PC-3 (cell line): ENCODE measurements at regions not wholly inside any gene's neighbourhood (a gene's known extent, or its start where the extent isn't known, plus 50 kb on each side); places are given as distances from the start of the nearest gene placed in this dataset.

Experiments
- ATAC-seq: fragments of 200-7000 bp; cut with Tn5 transposase; 2 replicates; pipeline ENCODE4 v1.9.1; 2020; ENCODE audit warnings: mild to moderate bottlenecking, moderate library complexity
- BruUV-seq: library from RNA; stranded (reverse); fragments of 400-500 nt; replicated peaks from 2 replicates; lab custom pipeline; 2021; lab: Mats Ljungman, UMichigan
- CTCF ChIA-PET: fragments of 300-600 bp; sonication (Branson Sonifier 250); formaldehyde crosslinking; loops from one replicate; lab custom pipeline; 2022; ENCODE audit warnings: antibody characterized with exemption; lab: Charles Lee
- POLR2A ChIA-PET: fragments of 300-600 bp; sonication (Branson Sonifier 250); formaldehyde crosslinking; loops from one replicate; lab custom pipeline; 2022; ENCODE audit warnings: antibody characterized with exemption; ENCODE audit not compliant: unreplicated experiment; lab: Charles Lee
- DNase-seq: peaks from one replicate; pipeline ENCODE4 v3.0.0-alpha.2; 2015
- H2AFZ ChIP-seq: fragments of 300-600 bp; sonication (generic); 2 replicates; pipeline ENCODE4 v1.6.0; 2016; ENCODE audit warnings: antibody characterized with exemption, low read length
- H3F3A ChIP-seq: fragments of 300-600 bp; sonication (generic); one replicate; pipeline ENCODE4 v1.6.0; 2017; ENCODE audit warnings: antibody characterized with exemption, low read length, control low read depth, mild to moderate bottlenecking; ENCODE audit not compliant: unreplicated experiment
- H3K27ac ChIP-seq: fragments of 300-600 bp; sonication (generic); 2 replicates; pipeline ENCODE4 v1.5.1; 2016; ENCODE audit warnings: mild to moderate bottlenecking, low read length
- H3K27me3 ChIP-seq: fragments of 300-600 bp; sonication (generic); 2 replicates; pipeline ENCODE4 v1.6.1; 2016; ENCODE audit warnings: low read length, mixed read lengths
- H3K36me3 ChIP-seq: fragments of 300-600 bp; sonication (generic); 2 replicates; pipeline ENCODE4 v1.6.1; 2016; ENCODE audit warnings: low read depth, mixed run types, low read length, mixed read lengths
- H3K4me1 ChIP-seq: fragments of 300-600 bp; sonication (generic); 2 replicates; pipeline ENCODE4 v1.5.1; 2016; ENCODE audit warnings: low read length; ENCODE audit not compliant: insufficient read depth
- H3K4me2 ChIP-seq: fragments of 300-600 bp; sonication (generic); 2 replicates; pipeline ENCODE4 v1.6.0; 2016; ENCODE audit warnings: low read length
- H3K4me3 ChIP-seq: fragments of 300-600 bp; sonication (generic); 2 replicates; pipeline ENCODE4 v1.5.1; 2016; ENCODE audit warnings: mild to moderate bottlenecking, low read length, mixed read lengths
- H3K79me2 ChIP-seq: fragments of 300-600 bp; sonication (generic); 2 replicates; pipeline ENCODE4 v1.6.1; 2017; ENCODE audit warnings: low read length, mixed read lengths
- H3K9ac ChIP-seq: fragments of 300-600 bp; sonication (generic); 2 replicates; pipeline ENCODE4 v1.6.0; 2016; ENCODE audit warnings: mild to moderate bottlenecking, low read length
- H3K9me2 ChIP-seq: fragments of 300-600 bp; sonication (generic); replicated peaks from 2 replicates; pipeline ENCODE4 v1.6.1; 2016; ENCODE audit warnings: mixed run types, low read length, mixed read lengths
- H3K9me3 ChIP-seq: fragments of 300-600 bp; sonication (generic); 2 replicates; pipeline ENCODE4 v1.6.1; 2016; ENCODE audit warnings: low read length, mixed read lengths
- H4K20me1 ChIP-seq: fragments of 300-600 bp; sonication (generic); 2 replicates; pipeline ENCODE4 v1.6.1; 2016; ENCODE audit warnings: low read length, mixed read lengths
- EZH2 ChIP-seq: fragments of 300-600 bp; sonication (generic); IDR thresholded peaks from one replicate; pipeline ENCODE4 v1.6.1; 2017; ENCODE audit warnings: antibody characterized with exemption, mild to moderate bottlenecking, low read length; ENCODE audit not compliant: unreplicated experiment
- EZH2phosphoT487 ChIP-seq: fragments of 300-600 bp; sonication (generic); IDR thresholded peaks from 2 replicates; pipeline ENCODE4 v1.6.1; 2018; ENCODE audit warnings: mild to moderate bottlenecking, antibody characterized with exemption, low read length, borderline replicate concordance
- intact Hi-C: fragments of 100-400 bp; cut with micrococcal nuclease; formaldehyde crosslinking; loops from 2 replicates; pipeline ENCODE4 v1.9.0; 2023
- TF ChIP-seq, protein P1 (sequence below): fragments of 300-600 bp; sonication (generic); conservative IDR thresholded peaks from 2 replicates; pipeline ENCODE4 v1.5.1; 2017; ENCODE audit warnings: antibody characterized with exemption, low read depth, mild to moderate bottlenecking, low read length

DNA sequence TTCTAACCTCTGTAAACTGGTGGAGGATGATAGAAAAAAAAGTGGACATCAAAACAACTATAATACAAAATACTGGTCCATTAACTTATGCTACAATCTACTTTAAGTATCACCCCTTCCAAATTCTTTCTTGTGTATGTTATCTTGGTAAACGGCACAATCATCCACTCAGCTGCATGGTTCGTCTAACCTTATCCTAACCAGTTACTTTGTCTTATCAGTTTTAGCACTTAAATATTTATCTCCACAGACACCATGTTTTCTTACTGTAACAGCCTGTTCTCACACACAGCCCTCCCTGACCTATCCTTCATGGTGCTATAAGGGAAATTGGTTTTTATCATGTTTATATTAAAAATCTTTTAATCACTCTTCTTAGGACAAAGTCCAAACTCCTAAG is 157.2 kb downstream of the PTGER3 start:
- no peaks in the 10 kb centered on the region for H3K4me1 ChIP-seq
- H3K79me2 ChIP-seq = no peaks in the 10 kb centered on the region
- H3K27ac ChIP-seq = no peak overlapping the region
- no peak for DNase-seq
- H3K4me3 ChIP-seq = no peak overlapping the region
- H3K9me2 ChIP-seq = no peaks in the 10 kb centered on the region
- H3K36me3 ChIP-seq = no peaks in the 10 kb centered on the region
- intact Hi-C loops = no loop called here
- ChIA-PET CTCF (no interaction called here), POLR2A (no interaction called here)
- BruUV-seq = no TSS peak
- no peak for ATAC-seq
- H3K27me3 ChIP-seq = peaks cover 46% of the 10 kb centered on the region
- no peak overlapping the region for H2AFZ ChIP-seq
- TF ChIP-seq EZH2 (no peak), EZH2phosphoT487 (no peak)
- TF ChIP-seq, protein P1, sequence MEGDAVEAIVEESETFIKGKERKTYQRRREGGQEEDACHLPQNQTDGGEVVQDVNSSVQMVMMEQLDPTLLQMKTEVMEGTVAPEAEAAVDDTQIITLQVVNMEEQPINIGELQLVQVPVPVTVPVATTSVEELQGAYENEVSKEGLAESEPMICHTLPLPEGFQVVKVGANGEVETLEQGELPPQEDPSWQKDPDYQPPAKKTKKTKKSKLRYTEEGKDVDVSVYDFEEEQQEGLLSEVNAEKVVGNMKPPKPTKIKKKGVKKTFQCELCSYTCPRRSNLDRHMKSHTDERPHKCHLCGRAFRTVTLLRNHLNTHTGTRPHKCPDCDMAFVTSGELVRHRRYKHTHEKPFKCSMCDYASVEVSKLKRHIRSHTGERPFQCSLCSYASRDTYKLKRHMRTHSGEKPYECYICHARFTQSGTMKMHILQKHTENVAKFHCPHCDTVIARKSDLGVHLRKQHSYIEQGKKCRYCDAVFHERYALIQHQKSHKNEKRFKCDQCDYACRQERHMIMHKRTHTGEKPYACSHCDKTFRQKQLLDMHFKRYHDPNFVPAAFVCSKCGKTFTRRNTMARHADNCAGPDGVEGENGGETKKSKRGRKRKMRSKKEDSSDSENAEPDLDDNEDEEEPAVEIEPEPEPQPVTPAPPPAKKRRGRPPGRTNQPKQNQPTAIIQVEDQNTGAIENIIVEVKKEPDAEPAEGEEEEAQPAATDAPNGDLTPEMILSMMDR = no peak
- H4K20me1 ChIP-seq = no peaks in the 10 kb centered on the region
- no peak overlapping the region for H3K9ac ChIP-seq
- no peak overlapping the region for H3K4me2 ChIP-seq
- no peaks in the 10 kb centered on the region for H3K9me3 ChIP-seq
- H3F3A ChIP-seq = no peaks in the 10 kb centered on the region

DNA sequence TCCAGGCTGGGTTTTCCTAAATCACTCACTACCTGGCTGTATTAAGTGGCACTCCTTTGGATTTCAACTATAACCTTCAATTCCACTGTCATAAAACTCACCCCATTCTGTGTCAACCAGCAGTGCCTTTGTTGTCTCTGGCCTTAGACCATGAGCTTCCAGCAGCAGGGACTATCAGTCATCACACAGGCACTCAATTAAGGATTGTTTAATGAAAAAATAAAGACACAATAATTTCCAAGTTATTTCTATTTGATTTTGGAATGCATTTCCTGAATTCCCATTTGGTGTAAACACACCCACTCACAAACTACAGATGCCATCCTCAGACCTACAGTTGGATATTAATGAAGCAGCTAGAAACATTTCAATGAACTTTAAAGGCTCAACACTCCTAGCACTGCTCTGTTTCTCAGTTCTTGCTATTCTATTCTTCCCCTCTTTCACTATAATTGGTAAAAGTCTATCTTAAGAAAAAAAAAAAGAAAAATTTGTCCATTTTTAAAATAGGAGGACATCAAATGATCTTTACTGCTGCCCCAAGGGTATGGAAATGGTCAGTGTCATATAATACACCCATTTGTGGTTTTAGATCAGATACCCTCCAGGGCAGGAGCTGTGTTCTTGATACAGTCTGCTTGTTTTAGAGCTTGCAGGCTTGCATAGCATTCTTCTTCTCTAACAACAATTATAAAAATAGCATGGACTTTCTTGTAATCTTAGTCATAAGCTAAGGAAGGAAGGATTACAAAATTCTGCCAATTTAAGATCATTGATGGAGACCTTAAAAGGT is 156.4 kb downstream of the PTGER3 start:
- TF ChIP-seq, protein P1 = no peak
- TF ChIP-seq EZH2 = no peak
- TF ChIP-seq EZH2phosphoT487 = no peak
- POLR2A ChIA-PET = no interaction called here
- no peak overlapping the region for H3K4me2 ChIP-seq
- no peaks in the 10 kb centered on the region for H4K20me1 ChIP-seq
- no peaks in the 10 kb centered on the region for H3K9me2 ChIP-seq
- no peak overlapping the region for H3K4me3 ChIP-seq
- no peak for DNase-seq
- no peak overlapping the region for H3K27ac ChIP-seq
- H2AFZ ChIP-seq = no peak overlapping the region
- no peaks in the 10 kb centered on the region for H3K4me1 ChIP-seq
- no peaks in the 10 kb centered on the region for H3K79me2 ChIP-seq
- ATAC-seq = no peak
- no peaks in the 10 kb centered on the region for H3K9me3 ChIP-seq
- no peaks in the 10 kb centered on the region for H3F3A ChIP-seq
- intact Hi-C loops = no loop called here
- H3K9ac ChIP-seq = no peak overlapping the region
- CTCF ChIA-PET = no interaction called here
- H3K36me3 ChIP-seq = no peaks in the 10 kb centered on the region
- peaks cover 40% of the 10 kb centered on the region for H3K27me3 ChIP-seq
- no TSS peak for BruUV-seq

GRCh38 chr1:70892140-70892539 is 155.5 kb downstream of the PTGER3 start:
- DNase-seq = no peak
- Histone ChIP-seq H2AFZ (no peak overlapping the region), H4K20me1 (no peaks in the 10 kb centered on the region), H3K9me2 (no peaks in the 10 kb centered on the region), H3K9me3 (no peaks in the 10 kb centered on the region), H3K27me3 (peaks cover 33% of the 10 kb centered on the region), H3F3A (no peaks in the 10 kb centered on the region), H3K27ac (no peak overlapping the region), H3K4me1 (no peaks in the 10 kb centered on the region), H3K36me3 (no peaks in the 10 kb centered on the region), H3K4me3 (no peak overlapping the region), H3K4me2 (no peak overlapping the region), H3K79me2 (no peaks in the 10 kb centered on the region), H3K9ac (no peak overlapping the region)
- intact Hi-C loops = no loop called here
- TF ChIP-seq, protein P1 = no peak
- TF ChIP-seq EZH2phosphoT487 (no peak), EZH2 (no peak)
- ChIA-PET CTCF (no interaction called here), POLR2A (no interaction called here)
- no peak for ATAC-seq
- no TSS peak for BruUV-seq
